HL-60 (cell line): ENCODE measurements at regions not wholly inside any gene's neighbourhood (a gene's known extent, or its start where the extent isn't known, plus 50 kb on each side); places are given as distances from the start of the nearest gene placed in this dataset.

Experiments used
- CTCF ChIP-seq: IDR thresholded peaks from one replicate; pipeline ENCODE4 v1.5.1; 2011; ENCODE audit warnings: low read length, control low read depth, inconsistent platforms; ENCODE audit not compliant: insufficient read depth
- POLR2AphosphoS5 ChIP-seq: IDR thresholded peaks from 2 replicates; pipeline ENCODE4 v1.6.1; 2012; ENCODE audit warnings: low read depth

- TF ChIP-seq CTCF (no peak), POLR2AphosphoS5 (no peak)
Measured at GRCh38 chr16:16908077-16908476, 529.1 kb downstream of the NPIPA7 start.
